ENCODE measurements at regions not wholly inside any gene's neighbourhood (a gene's known extent, or its start where the extent isn't known, plus 50 kb on each side); places are given as distances from the start of the nearest gene placed in this dataset.

DNA sequence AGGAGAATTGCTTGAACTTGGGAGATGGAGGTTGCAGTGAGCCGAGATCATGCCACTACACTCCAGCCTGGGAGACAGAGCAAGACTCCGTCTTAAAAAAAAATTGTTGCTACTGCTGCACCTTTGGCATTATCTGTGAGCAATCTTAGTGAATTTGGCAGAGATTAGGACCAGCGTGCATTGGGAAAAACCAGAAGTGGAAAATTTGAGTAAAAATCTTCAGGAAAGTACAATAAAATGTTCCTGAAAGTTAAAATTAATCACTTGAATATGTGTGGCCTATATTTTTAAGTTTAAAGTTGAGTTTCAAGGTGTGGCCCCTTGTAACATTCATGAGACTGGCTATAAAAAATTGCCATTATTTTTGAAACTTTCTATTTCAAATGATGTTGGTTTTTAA lies 85.1 kb downstream of the SPRY1 start:
- TF ChIP-seq GATA3 (IDR thresholded peaks at IDR 0.05; ENCODE audit: low read depth, low read length) = no peak
- TF ChIP-seq GATA2 (IDR thresholded peaks at IDR 0.05; ENCODE audit: low read depth, low read length) = no peak

Measured in SH-SY5Y (cell line).